ENCODE measurements at regions not wholly inside any gene's neighbourhood (a gene's known extent, or its start where the extent isn't known, plus 50 kb on each side); places are given as distances from the start of the nearest gene placed in this dataset.
"Not testable (repeated sequence)": the region's sequence is repeated elsewhere in the genome, so short reads cannot be mapped to it uniquely, and the experiment has no call there.

GRCh38 chr5:103745353-103746065 is 182.9 kb upstream of the NUDT12 start:
- Mint-ChIP-seq H3K4me3 (no peak overlapping the region), H3K4me1 (no peaks in the 10 kb centered on the region), H3K27me3 (no peaks in the 10 kb centered on the region), H3K36me3 (no peaks in the 10 kb centered on the region), H3K27ac (no peak overlapping the region), H3K9me3 (peaks cover 4% of the 10 kb centered on the region)
- ATAC-seq (ENCODE audit: low read depth) (no peak), DNase-seq (ENCODE audit: low spot score in 2 of 2) (no peak)

GRCh38 chr5:103744159-103744558 is 181.6 kb upstream of the NUDT12 start:
- H3K27ac Mint-ChIP-seq, result no peak overlapping the region
- H3K4me1 Mint-ChIP-seq, result no peaks in the 10 kb centered on the region
- DNase-seq (ENCODE audit: low spot score in 2 of 2), result no peak
- ATAC-seq (ENCODE audit: low read depth), result no peak
- H3K9me3 Mint-ChIP-seq, result peaks cover 4% of the 10 kb centered on the region
- H3K4me3 Mint-ChIP-seq, result no peak overlapping the region
- no peaks in the 10 kb centered on the region for H3K27me3 Mint-ChIP-seq
- H3K36me3 Mint-ChIP-seq, result no peaks in the 10 kb centered on the region

- no peaks in the 10 kb centered on the region for H3K4me1 Mint-ChIP-seq
- H3K9me3 Mint-ChIP-seq, result peaks cover 4% of the 10 kb centered on the region
- H3K27me3 Mint-ChIP-seq, result no peaks in the 10 kb centered on the region
- DNase-seq (ENCODE audit: low spot score in 2 of 2), result no peak
- no peak overlapping the region for H3K27ac Mint-ChIP-seq
- no peak for ATAC-seq (ENCODE audit: low read depth)
- H3K4me3 Mint-ChIP-seq, result no peak overlapping the region
- H3K36me3 Mint-ChIP-seq, result no peaks in the 10 kb centered on the region
Measured at GRCh38 chr5:103743421-103743820, 180.8 kb upstream of the NUDT12 start.

GRCh38 chr5:103741984-103742383 is 179.4 kb upstream of the NUDT12 start:
- H3K4me3 Mint-ChIP-seq, result no peak overlapping the region
- no peaks in the 10 kb centered on the region for H3K36me3 Mint-ChIP-seq
- ATAC-seq (ENCODE audit: low read depth) (no peak), DNase-seq (ENCODE audit: low spot score in 2 of 2) (no peak)
- H3K9me3 Mint-ChIP-seq, result peaks cover 2% of the 10 kb centered on the region
- H3K27ac Mint-ChIP-seq, result no peak overlapping the region
- H3K27me3 Mint-ChIP-seq, result no peaks in the 10 kb centered on the region
- H3K4me1 Mint-ChIP-seq, result no peaks in the 10 kb centered on the region

- H3K4me3 Mint-ChIP-seq; H3K36me3 Mint-ChIP-seq; H3K4me1 Mint-ChIP-seq; ATAC-seq (ENCODE audit: low read depth); H3K27me3 Mint-ChIP-seq; H3K9me3 Mint-ChIP-seq; DNase-seq (ENCODE audit: low spot score in 2 of 2); H3K27ac Mint-ChIP-seq: not testable (repeated sequence)
Measured at GRCh38 chr5:103736343-103736742, 173.8 kb upstream of the NUDT12 start.

- no peak for DNase-seq (ENCODE audit: low spot score in 2 of 2)
- ATAC-seq (ENCODE audit: low read depth), result no peak
- Mint-ChIP-seq H3K4me1 (no peaks in the 10 kb centered on the region), H3K9me3 (peaks cover 9% of the 10 kb centered on the region), H3K36me3 (no peaks in the 10 kb centered on the region), H3K4me3 (no peak overlapping the region), H3K27me3 (no peaks in the 10 kb centered on the region), H3K27ac (no peak overlapping the region)
Measured at GRCh38 chr5:103724271-103724670, 161.7 kb upstream of the NUDT12 start.

- ATAC-seq (ENCODE audit: low read depth), result no peak
- H3K27me3 Mint-ChIP-seq, result no peaks in the 10 kb centered on the region
- no peak for DNase-seq (ENCODE audit: low spot score in 2 of 2)
- H3K4me1 Mint-ChIP-seq, result no peaks in the 10 kb centered on the region
- H3K9me3 Mint-ChIP-seq, result peaks cover 12% of the 10 kb centered on the region
- H3K4me3 Mint-ChIP-seq, result no peak overlapping the region
- H3K27ac Mint-ChIP-seq, result no peak overlapping the region
- H3K36me3 Mint-ChIP-seq, result no peaks in the 10 kb centered on the region
Measured at GRCh38 chr5:103721183-103721582, 158.6 kb upstream of the NUDT12 start.

GRCh38 chr5:103718108-103718507 is 155.5 kb upstream of the NUDT12 start:
- Mint-ChIP-seq H3K27me3 (no peaks in the 10 kb centered on the region), H3K27ac (no peak overlapping the region), H3K4me3 (no peak overlapping the region), H3K4me1 (no peaks in the 10 kb centered on the region), H3K9me3 (peaks cover 12% of the 10 kb centered on the region), H3K36me3 (no peaks in the 10 kb centered on the region)
- DNase-seq (ENCODE audit: low spot score in 2 of 2) (no peak), ATAC-seq (ENCODE audit: low read depth) (no peak)

- DNase-seq (ENCODE audit: low spot score in 2 of 2), result no peak
- Mint-ChIP-seq H3K4me3 (no peak overlapping the region), H3K27ac (no peak overlapping the region)
Measured at GRCh38 chr5:103708601-103709000, 146.0 kb upstream of the NUDT12 start.

GRCh38 chr5:103706939-103707682 is 144.5 kb upstream of the NUDT12 start:
- Mint-ChIP-seq H3K4me1 (no peaks in the 10 kb centered on the region), H3K27ac (no peak overlapping the region), H3K27me3 (no peaks in the 10 kb centered on the region), H3K36me3 (no peaks in the 10 kb centered on the region), H3K4me3 (no peak overlapping the region), H3K9me3 (peaks cover 2% of the 10 kb centered on the region)
- DNase-seq (ENCODE audit: low spot score in 2 of 2) (no peak), ATAC-seq (ENCODE audit: low read depth) (no peak)

More at GRCh38 chr5:103708601-103709000, 146.0 kb upstream of the NUDT12 start:
- Mint-ChIP-seq H3K27me3 (no peaks in the 10 kb centered on the region), H3K9me3 (peaks cover 2% of the 10 kb centered on the region), H3K36me3 (no peaks in the 10 kb centered on the region), H3K4me1 (no peaks in the 10 kb centered on the region)
- ATAC-seq (ENCODE audit: low read depth), result no peak

GRCh38 chr5:103703617-103704016 is 141.0 kb upstream of the NUDT12 start:
- H3K27ac Mint-ChIP-seq, result no peak overlapping the region

GRCh38 chr5:103693517-103693916 is 130.9 kb upstream of the NUDT12 start:
- no peaks in the 10 kb centered on the region for H3K27me3 Mint-ChIP-seq
- no peaks in the 10 kb centered on the region for H3K36me3 Mint-ChIP-seq
- ATAC-seq (ENCODE audit: low read depth) (no peak), DNase-seq (ENCODE audit: low spot score in 2 of 2) (no peak)
- no peaks in the 10 kb centered on the region for H3K9me3 Mint-ChIP-seq
- H3K27ac Mint-ChIP-seq, result no peak overlapping the region
- no peaks in the 10 kb centered on the region for H3K4me1 Mint-ChIP-seq
- no peak overlapping the region for H3K4me3 Mint-ChIP-seq

More at GRCh38 chr5:103703617-103704016, 141.0 kb upstream of the NUDT12 start:
- no peak for DNase-seq (ENCODE audit: low spot score in 2 of 2)
- no peak for ATAC-seq (ENCODE audit: low read depth)
- H3K36me3 Mint-ChIP-seq, result no peaks in the 10 kb centered on the region
- no peaks in the 10 kb centered on the region for H3K4me1 Mint-ChIP-seq
- H3K4me3 Mint-ChIP-seq, result no peak overlapping the region
- no peaks in the 10 kb centered on the region for H3K27me3 Mint-ChIP-seq
- H3K9me3 Mint-ChIP-seq, result peaks cover 3% of the 10 kb centered on the region

- Mint-ChIP-seq H3K36me3 (no peaks in the 10 kb centered on the region), H3K27ac (no peak overlapping the region), H3K4me3 (no peak overlapping the region), H3K9me3 (no peaks in the 10 kb centered on the region), H3K27me3 (no peaks in the 10 kb centered on the region), H3K4me1 (no peaks in the 10 kb centered on the region)
- DNase-seq (ENCODE audit: low spot score in 2 of 2) (no peak), ATAC-seq (ENCODE audit: low read depth) (no peak)
Measured at GRCh38 chr5:103690676-103691075, 128.1 kb upstream of the NUDT12 start.

GRCh38 chr5:103679873-103680272 is 117.3 kb upstream of the NUDT12 start:
- Mint-ChIP-seq H3K4me1 (no peaks in the 10 kb centered on the region), H3K4me3 (no peak overlapping the region), H3K27ac (no peak overlapping the region), H3K27me3 (no peaks in the 10 kb centered on the region), H3K9me3 (peaks cover 2% of the 10 kb centered on the region), H3K36me3 (no peaks in the 10 kb centered on the region)
- no peak for ATAC-seq (ENCODE audit: low read depth)
- DNase-seq (ENCODE audit: low spot score in 2 of 2), result no peak

GRCh38 chr5:103676198-103676597 is 113.6 kb upstream of the NUDT12 start:
- H3K27me3 Mint-ChIP-seq; DNase-seq (ENCODE audit: low spot score in 2 of 2); ATAC-seq (ENCODE audit: low read depth); H3K27ac Mint-ChIP-seq; H3K4me1 Mint-ChIP-seq; H3K36me3 Mint-ChIP-seq; H3K9me3 Mint-ChIP-seq; H3K4me3 Mint-ChIP-seq: not testable (repeated sequence)
